H1 (cell line): ENCODE measurements at regions not wholly inside any gene's neighbourhood (a gene's known extent, or its start where the extent isn't known, plus 50 kb on each side); places are given as distances from the start of the nearest gene placed in this dataset.

Experiments used
- CHD1 ChIP-seq: IDR thresholded peaks from 2 replicates; pipeline ENCODE4 v1.6.1; 2012; ENCODE audit warnings: low read depth, low read length, improper control_type of control experiment
- RFX5 ChIP-seq: IDR thresholded peaks from 2 replicates; pipeline ENCODE4 v1.6.1; 2011; ENCODE audit warnings: low read depth, low read length, improper control_type of control experiment, borderline replicate concordance
- SIX5 ChIP-seq: IDR thresholded peaks from 2 replicates; pipeline ENCODE4 v1.6.1; 2011; ENCODE audit warnings: mild to moderate bottlenecking, low read depth, low read length
- SRF ChIP-seq: IDR thresholded peaks from 2 replicates; pipeline ENCODE4 v1.6.1; 2011; ENCODE audit warnings: mild to moderate bottlenecking, low read depth, low read length, moderate library complexity
- TF ChIP-seq, protein P1 (sequence below): fragments of 300-600 bp; sonication (generic); IDR thresholded peaks from 2 replicates; pipeline ENCODE4 v1.7.1; 2012; ENCODE audit warnings: low read length, moderate library complexity, mild to moderate bottlenecking, inconsistent platforms; ENCODE audit not compliant: insufficient replicate concordance
- TF ChIP-seq, protein P2 (sequence below), 3 experiments: IDR thresholded peaks; 1 replicate in 2 of 3; 2 replicates in 1 of 3; pipeline versions ENCODE4 v1.5.1 to v1.6.1; 2011; ENCODE audit warnings: low read length in 3 of 3, mild to moderate bottlenecking in 3 of 3, inconsistent platforms in 2 of 3, low read depth in 1 of 3, moderate library complexity in 1 of 3; ENCODE audit not compliant: insufficient read depth in 1 of 3; ENCODE audit errors: control extremely low read depth in 1 of 3

DNA sequence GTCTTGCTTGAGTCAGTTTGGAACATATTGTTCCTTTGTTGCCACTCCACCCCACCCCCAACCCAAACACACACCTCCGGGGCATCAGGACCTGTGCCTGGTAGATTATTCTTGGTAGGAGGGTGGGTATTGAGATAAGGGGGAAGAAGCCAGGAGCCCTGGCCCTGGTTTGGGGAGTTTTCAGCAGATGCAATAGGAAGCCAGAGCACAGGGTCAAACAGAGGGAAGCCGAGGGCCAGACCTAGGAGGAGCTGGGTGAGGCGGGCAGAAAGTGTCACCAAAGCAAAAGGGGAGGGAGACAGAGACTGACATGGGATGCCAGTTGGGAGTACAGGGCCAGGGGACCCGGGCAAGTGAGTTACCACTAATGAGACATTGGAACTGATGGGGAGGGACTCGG lies 163.1 kb downstream of the RPLP1 start (continued):
- TF ChIP-seq, protein P1, sequence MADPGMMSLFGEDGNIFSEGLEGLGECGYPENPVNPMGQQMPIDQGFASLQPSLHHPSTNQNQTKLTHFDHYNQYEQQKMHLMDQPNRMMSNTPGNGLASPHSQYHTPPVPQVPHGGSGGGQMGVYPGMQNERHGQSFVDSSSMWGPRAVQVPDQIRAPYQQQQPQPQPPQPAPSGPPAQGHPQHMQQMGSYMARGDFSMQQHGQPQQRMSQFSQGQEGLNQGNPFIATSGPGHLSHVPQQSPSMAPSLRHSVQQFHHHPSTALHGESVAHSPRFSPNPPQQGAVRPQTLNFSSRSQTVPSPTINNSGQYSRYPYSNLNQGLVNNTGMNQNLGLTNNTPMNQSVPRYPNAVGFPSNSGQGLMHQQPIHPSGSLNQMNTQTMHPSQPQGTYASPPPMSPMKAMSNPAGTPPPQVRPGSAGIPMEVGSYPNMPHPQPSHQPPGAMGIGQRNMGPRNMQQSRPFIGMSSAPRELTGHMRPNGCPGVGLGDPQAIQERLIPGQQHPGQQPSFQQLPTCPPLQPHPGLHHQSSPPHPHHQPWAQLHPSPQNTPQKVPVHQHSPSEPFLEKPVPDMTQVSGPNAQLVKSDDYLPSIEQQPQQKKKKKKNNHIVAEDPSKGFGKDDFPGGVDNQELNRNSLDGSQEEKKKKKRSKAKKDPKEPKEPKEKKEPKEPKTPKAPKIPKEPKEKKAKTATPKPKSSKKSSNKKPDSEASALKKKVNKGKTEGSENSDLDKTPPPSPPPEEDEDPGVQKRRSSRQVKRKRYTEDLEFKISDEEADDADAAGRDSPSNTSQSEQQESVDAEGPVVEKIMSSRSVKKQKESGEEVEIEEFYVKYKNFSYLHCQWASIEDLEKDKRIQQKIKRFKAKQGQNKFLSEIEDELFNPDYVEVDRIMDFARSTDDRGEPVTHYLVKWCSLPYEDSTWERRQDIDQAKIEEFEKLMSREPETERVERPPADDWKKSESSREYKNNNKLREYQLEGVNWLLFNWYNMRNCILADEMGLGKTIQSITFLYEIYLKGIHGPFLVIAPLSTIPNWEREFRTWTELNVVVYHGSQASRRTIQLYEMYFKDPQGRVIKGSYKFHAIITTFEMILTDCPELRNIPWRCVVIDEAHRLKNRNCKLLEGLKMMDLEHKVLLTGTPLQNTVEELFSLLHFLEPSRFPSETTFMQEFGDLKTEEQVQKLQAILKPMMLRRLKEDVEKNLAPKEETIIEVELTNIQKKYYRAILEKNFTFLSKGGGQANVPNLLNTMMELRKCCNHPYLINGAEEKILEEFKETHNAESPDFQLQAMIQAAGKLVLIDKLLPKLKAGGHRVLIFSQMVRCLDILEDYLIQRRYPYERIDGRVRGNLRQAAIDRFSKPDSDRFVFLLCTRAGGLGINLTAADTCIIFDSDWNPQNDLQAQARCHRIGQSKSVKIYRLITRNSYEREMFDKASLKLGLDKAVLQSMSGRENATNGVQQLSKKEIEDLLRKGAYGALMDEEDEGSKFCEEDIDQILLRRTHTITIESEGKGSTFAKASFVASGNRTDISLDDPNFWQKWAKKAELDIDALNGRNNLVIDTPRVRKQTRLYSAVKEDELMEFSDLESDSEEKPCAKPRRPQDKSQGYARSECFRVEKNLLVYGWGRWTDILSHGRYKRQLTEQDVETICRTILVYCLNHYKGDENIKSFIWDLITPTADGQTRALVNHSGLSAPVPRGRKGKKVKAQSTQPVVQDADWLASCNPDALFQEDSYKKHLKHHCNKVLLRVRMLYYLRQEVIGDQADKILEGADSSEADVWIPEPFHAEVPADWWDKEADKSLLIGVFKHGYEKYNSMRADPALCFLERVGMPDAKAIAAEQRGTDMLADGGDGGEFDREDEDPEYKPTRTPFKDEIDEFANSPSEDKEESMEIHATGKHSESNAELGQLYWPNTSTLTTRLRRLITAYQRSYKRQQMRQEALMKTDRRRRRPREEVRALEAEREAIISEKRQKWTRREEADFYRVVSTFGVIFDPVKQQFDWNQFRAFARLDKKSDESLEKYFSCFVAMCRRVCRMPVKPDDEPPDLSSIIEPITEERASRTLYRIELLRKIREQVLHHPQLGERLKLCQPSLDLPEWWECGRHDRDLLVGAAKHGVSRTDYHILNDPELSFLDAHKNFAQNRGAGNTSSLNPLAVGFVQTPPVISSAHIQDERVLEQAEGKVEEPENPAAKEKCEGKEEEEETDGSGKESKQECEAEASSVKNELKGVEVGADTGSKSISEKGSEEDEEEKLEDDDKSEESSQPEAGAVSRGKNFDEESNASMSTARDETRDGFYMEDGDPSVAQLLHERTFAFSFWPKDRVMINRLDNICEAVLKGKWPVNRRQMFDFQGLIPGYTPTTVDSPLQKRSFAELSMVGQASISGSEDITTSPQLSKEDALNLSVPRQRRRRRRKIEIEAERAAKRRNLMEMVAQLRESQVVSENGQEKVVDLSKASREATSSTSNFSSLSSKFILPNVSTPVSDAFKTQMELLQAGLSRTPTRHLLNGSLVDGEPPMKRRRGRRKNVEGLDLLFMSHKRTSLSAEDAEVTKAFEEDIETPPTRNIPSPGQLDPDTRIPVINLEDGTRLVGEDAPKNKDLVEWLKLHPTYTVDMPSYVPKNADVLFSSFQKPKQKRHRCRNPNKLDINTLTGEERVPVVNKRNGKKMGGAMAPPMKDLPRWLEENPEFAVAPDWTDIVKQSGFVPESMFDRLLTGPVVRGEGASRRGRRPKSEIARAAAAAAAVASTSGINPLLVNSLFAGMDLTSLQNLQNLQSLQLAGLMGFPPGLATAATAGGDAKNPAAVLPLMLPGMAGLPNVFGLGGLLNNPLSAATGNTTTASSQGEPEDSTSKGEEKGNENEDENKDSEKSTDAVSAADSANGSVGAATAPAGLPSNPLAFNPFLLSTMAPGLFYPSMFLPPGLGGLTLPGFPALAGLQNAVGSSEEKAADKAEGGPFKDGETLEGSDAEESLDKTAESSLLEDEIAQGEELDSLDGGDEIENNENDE = no peak
- TF ChIP-seq, protein P2, sequence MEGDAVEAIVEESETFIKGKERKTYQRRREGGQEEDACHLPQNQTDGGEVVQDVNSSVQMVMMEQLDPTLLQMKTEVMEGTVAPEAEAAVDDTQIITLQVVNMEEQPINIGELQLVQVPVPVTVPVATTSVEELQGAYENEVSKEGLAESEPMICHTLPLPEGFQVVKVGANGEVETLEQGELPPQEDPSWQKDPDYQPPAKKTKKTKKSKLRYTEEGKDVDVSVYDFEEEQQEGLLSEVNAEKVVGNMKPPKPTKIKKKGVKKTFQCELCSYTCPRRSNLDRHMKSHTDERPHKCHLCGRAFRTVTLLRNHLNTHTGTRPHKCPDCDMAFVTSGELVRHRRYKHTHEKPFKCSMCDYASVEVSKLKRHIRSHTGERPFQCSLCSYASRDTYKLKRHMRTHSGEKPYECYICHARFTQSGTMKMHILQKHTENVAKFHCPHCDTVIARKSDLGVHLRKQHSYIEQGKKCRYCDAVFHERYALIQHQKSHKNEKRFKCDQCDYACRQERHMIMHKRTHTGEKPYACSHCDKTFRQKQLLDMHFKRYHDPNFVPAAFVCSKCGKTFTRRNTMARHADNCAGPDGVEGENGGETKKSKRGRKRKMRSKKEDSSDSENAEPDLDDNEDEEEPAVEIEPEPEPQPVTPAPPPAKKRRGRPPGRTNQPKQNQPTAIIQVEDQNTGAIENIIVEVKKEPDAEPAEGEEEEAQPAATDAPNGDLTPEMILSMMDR (IDR thresholded peaks at IDR 0.05; ENCODE audit: control extremely low read depth in 1 of 3, insufficient read depth in 1 of 3, low read depth in 1 of 3, low read length in 3 of 3) = no peak
- TF ChIP-seq CHD1 = no peak
- TF ChIP-seq SRF = no peak
- TF ChIP-seq SIX5 = no peak
- TF ChIP-seq RFX5 = no peak
- TF ChIP-seq, all 59 proteins: peak for 0
